ENCODE measurements at regions not wholly inside any gene's neighbourhood (a gene's known extent, or its start where the extent isn't known, plus 50 kb on each side); places are given as distances from the start of the nearest gene placed in this dataset.
"Not testable (repeated sequence)": the region's sequence is repeated elsewhere in the genome, so short reads cannot be mapped to it uniquely, and the experiment has no call there.

DNA sequence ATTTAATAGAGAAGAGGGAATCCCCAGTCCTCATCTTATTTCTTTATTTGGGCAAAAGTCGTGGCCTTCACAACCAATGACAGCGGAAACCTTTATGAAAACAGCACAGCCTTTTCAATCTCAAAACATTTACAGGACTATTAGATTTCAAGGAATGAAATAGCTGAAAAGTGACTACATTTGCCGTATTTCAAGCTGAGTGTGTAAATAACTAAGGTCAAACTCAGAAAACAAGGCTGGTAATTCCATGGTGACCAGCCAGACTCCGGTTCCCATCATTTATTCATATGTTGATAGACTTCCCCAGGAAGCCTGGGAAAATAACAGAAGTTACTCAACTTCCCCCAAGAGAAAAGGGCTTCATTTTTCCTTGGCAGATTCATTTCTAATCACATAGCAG is 457.3 kb upstream of the NFE2L3 start:
- H3K9ac ChIP-seq (ENCODE audit: low read depth, low read length): no peak overlapping the region
- H3K4me2 ChIP-seq (ENCODE audit: insufficient read depth, low read length): no peak overlapping the region

DNA sequence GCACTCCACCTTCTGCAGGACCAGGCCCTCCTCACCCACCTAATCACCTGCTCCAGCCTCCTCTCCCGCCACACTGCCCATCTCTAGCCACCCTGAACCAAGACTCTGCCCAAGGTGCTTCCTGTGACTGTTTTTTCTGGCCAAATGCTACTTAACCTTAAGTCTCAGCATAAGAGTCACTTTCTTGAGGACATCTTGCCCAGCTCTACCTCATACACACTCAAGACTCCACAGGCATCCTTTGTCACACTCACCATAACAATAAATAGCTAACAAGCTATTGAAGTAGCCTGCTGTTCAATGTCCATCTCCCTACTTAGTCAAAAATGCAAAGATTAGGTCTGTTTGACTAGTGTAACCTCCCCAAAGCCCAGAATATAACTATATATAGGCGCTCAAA is 455.4 kb upstream of the NFE2L3 start:
- TF ChIP-seq, protein P1, sequence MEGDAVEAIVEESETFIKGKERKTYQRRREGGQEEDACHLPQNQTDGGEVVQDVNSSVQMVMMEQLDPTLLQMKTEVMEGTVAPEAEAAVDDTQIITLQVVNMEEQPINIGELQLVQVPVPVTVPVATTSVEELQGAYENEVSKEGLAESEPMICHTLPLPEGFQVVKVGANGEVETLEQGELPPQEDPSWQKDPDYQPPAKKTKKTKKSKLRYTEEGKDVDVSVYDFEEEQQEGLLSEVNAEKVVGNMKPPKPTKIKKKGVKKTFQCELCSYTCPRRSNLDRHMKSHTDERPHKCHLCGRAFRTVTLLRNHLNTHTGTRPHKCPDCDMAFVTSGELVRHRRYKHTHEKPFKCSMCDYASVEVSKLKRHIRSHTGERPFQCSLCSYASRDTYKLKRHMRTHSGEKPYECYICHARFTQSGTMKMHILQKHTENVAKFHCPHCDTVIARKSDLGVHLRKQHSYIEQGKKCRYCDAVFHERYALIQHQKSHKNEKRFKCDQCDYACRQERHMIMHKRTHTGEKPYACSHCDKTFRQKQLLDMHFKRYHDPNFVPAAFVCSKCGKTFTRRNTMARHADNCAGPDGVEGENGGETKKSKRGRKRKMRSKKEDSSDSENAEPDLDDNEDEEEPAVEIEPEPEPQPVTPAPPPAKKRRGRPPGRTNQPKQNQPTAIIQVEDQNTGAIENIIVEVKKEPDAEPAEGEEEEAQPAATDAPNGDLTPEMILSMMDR (IDR thresholded peaks at IDR 0.05; ENCODE audit: borderline replicate concordance, extremely low read depth, low read length, poor library complexity, severe bottlenecking): no peak
- TF ChIP-seq EZH2 (IDR thresholded peaks at IDR 0.05; ENCODE audit: borderline replicate concordance, low read depth, low read length, severe bottlenecking): no peak
- Histone ChIP-seq H3K27me3 (ENCODE audit: insufficient read depth, low read length, poor library complexity) (no peaks in the 10 kb centered on the region), H3K36me3 (ENCODE audit: insufficient read depth, low read length) (no peaks in the 10 kb centered on the region), H3K79me2 (ENCODE audit: insufficient read depth, low read length) (no peaks in the 10 kb centered on the region), H3K27ac (ENCODE audit: low read length) (no peak overlapping the region), H3K4me2 (ENCODE audit: insufficient read depth, low read length) (no peak overlapping the region), H3K9ac (ENCODE audit: low read depth, low read length) (no peak overlapping the region), H3K9me3 (ENCODE audit: insufficient read depth, low read length, severe bottlenecking) (no peaks in the 10 kb centered on the region), H2AFZ (ENCODE audit: low read depth, low read length) (no peak overlapping the region), H4K20me1 (ENCODE audit: insufficient read depth, low read length) (no peaks in the 10 kb centered on the region), H3K4me1 (ENCODE audit: insufficient read depth, low read length) (no peaks in the 10 kb centered on the region), H3K4me3 (ENCODE audit: low read depth in 1 of 2, low read length in 2 of 2) (no peak overlapping the region)
- DNase-seq: no peak
- ATAC-seq (ENCODE audit: insufficient read depth, low read depth): no peak

More for the DNA sequence above, 457.3 kb upstream of the NFE2L3 start:
- Histone ChIP-seq H3K79me2 (ENCODE audit: insufficient read depth, low read length) (no peaks in the 10 kb centered on the region), H4K20me1 (ENCODE audit: insufficient read depth, low read length) (no peaks in the 10 kb centered on the region), H3K27me3 (ENCODE audit: insufficient read depth, low read length, poor library complexity) (no peaks in the 10 kb centered on the region), H3K27ac (ENCODE audit: low read length) (no peak overlapping the region), H3K36me3 (ENCODE audit: insufficient read depth, low read length) (no peaks in the 10 kb centered on the region), H3K4me1 (ENCODE audit: insufficient read depth, low read length) (no peaks in the 10 kb centered on the region), H3K9me3 (ENCODE audit: insufficient read depth, low read length, severe bottlenecking) (no peaks in the 10 kb centered on the region), H3K4me3 (ENCODE audit: low read depth in 1 of 2, low read length in 2 of 2) (no peak overlapping the region), H2AFZ (ENCODE audit: low read depth, low read length) (no peak overlapping the region)
- no peak for ATAC-seq (ENCODE audit: insufficient read depth, low read depth)
- no peak for DNase-seq
- TF ChIP-seq, protein P1 (IDR thresholded peaks at IDR 0.05; ENCODE audit: borderline replicate concordance, extremely low read depth, low read length, poor library complexity, severe bottlenecking): no peak
- no peak for TF ChIP-seq EZH2 (IDR thresholded peaks at IDR 0.05; ENCODE audit: borderline replicate concordance, low read depth, low read length, severe bottlenecking)

DNA sequence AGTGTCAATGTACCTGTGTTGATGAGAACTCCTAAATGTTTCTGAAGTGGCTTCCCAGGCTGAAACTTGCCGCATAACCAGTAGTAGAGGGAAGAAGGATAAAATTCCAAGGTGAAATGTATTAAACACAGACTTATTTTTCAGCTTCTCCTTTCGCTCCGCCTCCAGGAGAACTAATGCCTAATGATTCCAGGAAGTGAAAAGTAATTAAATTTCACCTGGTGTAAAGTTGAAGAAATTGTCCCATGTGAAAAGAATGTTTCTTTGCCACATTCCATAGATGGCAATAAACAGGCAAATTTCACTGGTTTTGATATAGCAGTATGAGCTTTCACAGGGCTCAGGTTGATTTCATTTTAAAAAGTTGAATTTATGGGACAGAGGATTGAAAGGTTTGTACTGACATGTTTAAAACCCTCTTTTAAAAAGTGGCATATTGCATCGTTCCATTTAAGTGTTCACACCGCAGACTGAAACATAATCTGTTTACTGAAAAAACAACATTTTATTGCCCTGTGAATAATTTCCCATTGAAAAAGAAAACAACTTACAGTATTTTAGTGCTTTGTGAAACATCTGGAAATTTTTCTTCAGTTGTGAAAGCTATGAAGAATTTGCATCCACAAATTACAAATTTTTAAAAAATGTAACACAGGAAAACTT is 453.4 kb upstream of the NFE2L3 start:
- ATAC-seq (ENCODE audit: insufficient read depth, low read depth) (no peak), DNase-seq (no peak)
- H3K79me2 ChIP-seq (ENCODE audit: insufficient read depth, low read length): no peaks in the 10 kb centered on the region
- H3K9me3 ChIP-seq (ENCODE audit: insufficient read depth, low read length, severe bottlenecking): no peaks in the 10 kb centered on the region
- H3K4me3 ChIP-seq (ENCODE audit: low read depth in 1 of 2, low read length in 2 of 2): no peak overlapping the region
- H3K27me3 ChIP-seq (ENCODE audit: insufficient read depth, low read length, poor library complexity): no peaks in the 10 kb centered on the region
- H2AFZ ChIP-seq (ENCODE audit: low read depth, low read length): no peak overlapping the region
- TF ChIP-seq, protein P1 (IDR thresholded peaks at IDR 0.05; ENCODE audit: borderline replicate concordance, extremely low read depth, low read length, poor library complexity, severe bottlenecking): no peak
- TF ChIP-seq EZH2 (IDR thresholded peaks at IDR 0.05; ENCODE audit: borderline replicate concordance, low read depth, low read length, severe bottlenecking): no peak
- H3K9ac ChIP-seq (ENCODE audit: low read depth, low read length): no peak overlapping the region
- no peak overlapping the region for H3K4me2 ChIP-seq (ENCODE audit: insufficient read depth, low read length)
- H3K36me3 ChIP-seq (ENCODE audit: insufficient read depth, low read length): no peaks in the 10 kb centered on the region
- H4K20me1 ChIP-seq (ENCODE audit: insufficient read depth, low read length): no peaks in the 10 kb centered on the region
- H3K27ac ChIP-seq (ENCODE audit: low read length): no peak overlapping the region
- H3K4me1 ChIP-seq (ENCODE audit: insufficient read depth, low read length): no peaks in the 10 kb centered on the region

DNA sequence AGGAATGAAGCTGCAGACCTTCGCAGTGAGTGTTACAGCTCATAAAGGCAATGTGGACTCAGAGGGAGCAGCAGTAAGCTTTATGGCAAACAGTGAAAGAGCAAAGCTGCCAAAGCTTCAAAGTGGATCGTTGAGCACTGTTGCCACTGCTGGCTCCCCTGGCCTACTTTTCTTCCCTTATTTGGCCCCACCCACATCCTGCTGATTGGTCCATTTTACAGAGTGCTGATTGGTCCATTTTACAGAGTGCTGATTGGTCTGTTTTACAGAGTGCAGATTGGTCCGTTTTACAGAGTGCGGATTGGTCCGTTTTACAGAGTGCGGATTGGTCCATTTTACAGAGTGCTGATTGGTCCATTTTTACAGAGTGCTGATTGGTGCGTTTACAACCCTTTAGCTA is 451.9 kb upstream of the NFE2L3 start:
- H3K9me3 ChIP-seq (ENCODE audit: insufficient read depth, low read length, severe bottlenecking); H2AFZ ChIP-seq (ENCODE audit: low read depth, low read length); H3K27ac ChIP-seq (ENCODE audit: low read length); DNase-seq; H3K9ac ChIP-seq (ENCODE audit: low read depth, low read length); H3K4me1 ChIP-seq (ENCODE audit: insufficient read depth, low read length); H3K36me3 ChIP-seq (ENCODE audit: insufficient read depth, low read length); H3K27me3 ChIP-seq (ENCODE audit: insufficient read depth, low read length, poor library complexity); H3K79me2 ChIP-seq (ENCODE audit: insufficient read depth, low read length); H3K4me2 ChIP-seq (ENCODE audit: insufficient read depth, low read length); ATAC-seq (ENCODE audit: insufficient read depth, low read depth); H4K20me1 ChIP-seq (ENCODE audit: insufficient read depth, low read length); H3K4me3 ChIP-seq (ENCODE audit: low read depth in 1 of 2, low read length in 2 of 2): not testable (repeated sequence)
